Coronary artery (tissue), 2 donors: ENCODE measurements at regions not wholly inside any gene's neighbourhood (a gene's known extent, or its start where the extent isn't known, plus 50 kb on each side); places are given as distances from the start of the nearest gene placed in this dataset.
"Not testable (repeated sequence)": the region's sequence is repeated elsewhere in the genome, so short reads cannot be mapped to it uniquely, and the experiment has no call there.

ENCODE experiments used
- DNase-seq: peaks from one replicate; pipeline ENCODE4 v3.0.0-alpha.2; 2017; ENCODE audit warnings: low spot score
- H3K27ac ChIP-seq, 2 donors: fragments of 200-600 bp; sonication (generic); one replicate each; pipeline ENCODE4 v1.5.1; 2016 to 2019
- H3K4me3 ChIP-seq: fragments of 200-600 bp; sonication (generic); 2 replicates; pipeline ENCODE4 v1.5.1; 2016; ENCODE audit warnings: mild to moderate bottlenecking, moderate library complexity
- TF ChIP-seq, protein P1 (sequence below): fragments of 200-600 bp; sonication (generic); IDR thresholded peaks from one replicate; pipeline ENCODE4 v1.5.1; 2019; ENCODE audit warnings: antibody characterized with exemption

DNA sequence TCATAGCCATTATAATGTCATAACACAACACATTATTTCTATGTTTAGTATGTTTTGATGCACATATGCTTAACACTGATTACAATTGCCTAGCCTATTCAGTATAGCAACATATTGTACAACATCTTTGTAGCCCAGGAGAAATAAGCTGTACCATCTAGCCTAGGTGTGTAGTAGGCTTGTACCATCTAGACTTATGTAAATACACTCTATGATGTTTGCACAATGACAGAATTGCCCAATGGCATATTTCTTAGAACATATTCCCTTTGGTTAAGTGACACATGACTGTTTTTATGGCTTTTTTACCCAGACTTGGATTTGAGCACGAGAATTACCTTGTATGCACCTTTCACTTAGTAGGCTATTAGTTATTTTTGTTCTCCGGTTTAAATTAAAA lies 64.5 kb upstream of the HIVEP1 start:
- no peak for DNase-seq
- no peak overlapping the region for H3K27ac ChIP-seq
- H3K4me3 ChIP-seq = no peak overlapping the region
- TF ChIP-seq, protein P1, sequence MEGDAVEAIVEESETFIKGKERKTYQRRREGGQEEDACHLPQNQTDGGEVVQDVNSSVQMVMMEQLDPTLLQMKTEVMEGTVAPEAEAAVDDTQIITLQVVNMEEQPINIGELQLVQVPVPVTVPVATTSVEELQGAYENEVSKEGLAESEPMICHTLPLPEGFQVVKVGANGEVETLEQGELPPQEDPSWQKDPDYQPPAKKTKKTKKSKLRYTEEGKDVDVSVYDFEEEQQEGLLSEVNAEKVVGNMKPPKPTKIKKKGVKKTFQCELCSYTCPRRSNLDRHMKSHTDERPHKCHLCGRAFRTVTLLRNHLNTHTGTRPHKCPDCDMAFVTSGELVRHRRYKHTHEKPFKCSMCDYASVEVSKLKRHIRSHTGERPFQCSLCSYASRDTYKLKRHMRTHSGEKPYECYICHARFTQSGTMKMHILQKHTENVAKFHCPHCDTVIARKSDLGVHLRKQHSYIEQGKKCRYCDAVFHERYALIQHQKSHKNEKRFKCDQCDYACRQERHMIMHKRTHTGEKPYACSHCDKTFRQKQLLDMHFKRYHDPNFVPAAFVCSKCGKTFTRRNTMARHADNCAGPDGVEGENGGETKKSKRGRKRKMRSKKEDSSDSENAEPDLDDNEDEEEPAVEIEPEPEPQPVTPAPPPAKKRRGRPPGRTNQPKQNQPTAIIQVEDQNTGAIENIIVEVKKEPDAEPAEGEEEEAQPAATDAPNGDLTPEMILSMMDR = no peak

DNA sequence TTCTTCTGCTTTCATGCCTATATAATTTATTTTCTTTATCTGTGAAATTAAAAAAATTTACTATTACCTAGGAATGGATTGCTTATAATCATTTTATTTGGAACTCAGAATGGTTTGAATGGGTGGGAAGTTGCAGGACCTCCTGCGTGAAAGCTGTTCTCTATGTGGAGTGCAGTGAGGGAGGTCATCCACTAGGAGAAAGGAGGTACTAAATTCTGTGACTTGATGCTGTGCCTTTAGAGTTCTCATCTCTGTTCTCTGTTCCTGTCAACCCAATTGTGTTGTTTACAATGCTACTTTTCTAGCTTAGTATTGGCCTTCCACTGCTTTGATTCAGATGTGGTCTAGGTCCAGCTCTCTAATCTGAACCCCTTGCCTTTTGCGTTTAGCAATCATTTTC lies 65.0 kb upstream of the HIVEP1 start:
- TF ChIP-seq, protein P1 = no peak
- DNase-seq = no peak
- no peak overlapping the region for H3K27ac ChIP-seq
- H3K4me3 ChIP-seq = no peak overlapping the region

GRCh38 chr6:11944111-11944510 lies 68.0 kb upstream of the HIVEP1 start:
- TF ChIP-seq, protein P1 = no peak
- Histone ChIP-seq H3K4me3 (no peak overlapping the region), H3K27ac (no peak overlapping the region)
- DNase-seq = no peak

DNA sequence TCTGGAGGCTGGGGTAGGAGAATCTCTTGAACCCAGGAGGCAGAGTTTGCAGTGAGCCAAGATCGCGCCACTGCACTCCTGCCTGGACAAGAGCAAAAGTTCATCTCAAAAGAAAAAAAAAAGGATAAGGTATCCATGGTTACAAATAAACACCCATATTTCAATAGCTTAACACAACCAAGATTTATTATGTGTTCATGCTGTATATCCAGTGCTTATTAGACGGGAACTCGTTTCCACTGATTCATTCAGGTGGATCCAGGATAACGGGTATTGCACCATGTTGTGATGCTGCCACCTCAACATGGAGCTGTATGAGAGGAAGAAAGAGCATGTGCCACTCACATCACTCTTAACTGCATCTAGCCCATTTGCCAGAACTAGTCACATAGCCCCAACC lies 69.1 kb upstream of the HIVEP1 start:
- TF ChIP-seq, protein P1 = no peak
- Histone ChIP-seq H3K4me3 (no peak overlapping the region), H3K27ac (no peak overlapping the region)
- DNase-seq = no peak

DNA sequence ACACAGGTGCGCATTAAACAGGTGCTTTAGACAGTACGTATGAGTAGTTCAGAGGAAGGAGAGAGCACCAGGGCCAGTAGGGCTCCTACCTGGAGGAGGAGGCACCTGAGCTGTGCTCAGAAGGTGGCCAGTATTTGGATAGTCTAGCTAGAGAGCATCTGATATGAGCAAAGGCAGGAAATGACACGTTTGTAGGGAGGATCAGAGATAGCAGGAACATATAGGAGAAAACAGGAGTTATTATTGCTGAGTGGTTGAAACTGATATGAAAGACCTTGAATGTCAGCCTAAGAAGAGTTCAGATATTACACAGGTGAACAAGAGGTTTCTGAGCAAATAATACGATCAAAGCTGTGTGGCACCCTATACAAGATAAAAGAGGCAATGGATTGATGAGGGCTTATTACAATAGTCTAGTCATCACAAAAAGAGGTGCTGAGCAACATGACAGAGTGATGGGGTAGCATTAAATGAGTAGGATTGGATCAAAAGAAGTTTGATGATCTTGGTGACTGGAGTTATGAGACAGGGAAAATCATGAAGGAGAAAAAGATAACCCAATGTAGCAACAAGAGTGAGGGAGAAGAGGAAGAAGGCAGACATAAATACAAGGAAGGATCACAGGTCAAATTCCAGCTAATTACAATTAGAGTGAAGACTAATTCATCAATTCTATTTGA lies 69.8 kb upstream of the HIVEP1 start:
- H3K27ac ChIP-seq = no peak overlapping the region
- no peak for DNase-seq
- TF ChIP-seq, protein P1 = no peak
- no peak overlapping the region for H3K4me3 ChIP-seq

DNA sequence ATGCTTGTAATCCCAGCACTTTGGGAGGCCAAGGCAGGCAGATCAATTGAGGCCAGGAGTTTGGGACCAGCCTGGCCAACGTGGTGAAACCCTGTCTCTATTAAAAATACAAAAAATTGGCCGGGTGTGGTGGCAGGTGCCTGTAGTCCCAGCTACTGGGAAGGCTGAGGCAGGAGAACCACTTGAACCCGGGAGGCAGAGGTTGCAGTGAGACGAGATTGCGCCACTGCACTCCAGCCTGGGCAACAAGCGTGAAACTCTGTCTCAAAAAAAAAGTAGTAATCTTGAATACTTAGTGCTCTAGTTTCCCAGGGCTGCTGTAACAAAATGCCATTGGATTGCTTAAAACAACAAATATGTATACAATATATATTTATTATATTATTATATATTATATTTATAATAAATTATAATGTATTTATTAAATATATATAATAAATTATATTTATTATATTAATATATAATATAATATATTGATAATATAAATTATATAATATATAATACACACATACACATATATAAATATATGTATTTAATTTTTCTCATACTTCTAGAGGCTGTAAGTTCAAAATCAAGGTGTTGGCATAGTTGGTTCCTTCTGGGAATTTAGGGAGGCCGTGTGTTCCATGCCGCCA lies 71.5 kb upstream of the HIVEP1 start:
- not testable (repeated sequence) for DNase-seq, H3K27ac ChIP-seq, H3K4me3 ChIP-seq

DNA sequence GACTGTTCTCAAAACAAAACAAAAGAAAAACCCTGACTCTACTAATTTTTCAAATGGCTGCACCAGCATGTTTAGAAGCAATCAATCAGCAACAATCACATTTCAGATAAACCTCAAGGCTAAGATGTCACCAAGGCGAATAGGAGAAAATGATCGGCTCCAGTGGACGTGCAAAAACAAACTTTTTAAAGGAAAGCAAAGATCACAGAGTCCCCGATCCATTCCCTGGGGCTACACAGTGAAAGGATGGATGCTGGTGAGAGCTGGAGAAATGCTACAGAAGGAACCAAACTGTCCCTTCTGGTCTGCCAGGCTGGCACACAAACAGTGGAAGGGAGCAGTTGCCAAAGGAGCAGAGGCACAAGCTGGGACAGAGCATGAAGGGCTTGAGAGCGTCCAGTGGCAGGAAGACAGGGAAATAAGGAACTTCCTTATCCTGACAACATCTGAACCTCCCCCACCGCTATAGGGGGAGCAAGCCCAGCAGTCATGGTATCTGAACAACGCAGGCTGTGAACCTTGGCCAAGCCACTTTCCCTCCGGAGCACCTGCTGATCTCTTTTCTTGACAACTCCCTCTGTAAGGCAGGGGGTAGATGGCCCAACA lies 73.7 kb upstream of the HIVEP1 start:
- no peak overlapping the region for H3K27ac ChIP-seq
- DNase-seq = no peak
- TF ChIP-seq, protein P1 = no peak
- H3K4me3 ChIP-seq = no peak overlapping the region
